ENCODE measurements at regions not wholly inside any gene's neighbourhood (a gene's known extent, or its start where the extent isn't known, plus 50 kb on each side); places are given as distances from the start of the nearest gene placed in this dataset.

- CTCF ChIA-PET, result no interaction called here
- no peak for TF ChIP-seq EZH2 (IDR thresholded peaks at IDR 0.05; ENCODE audit: borderline replicate concordance, low read depth, low read length, poor library complexity, severe bottlenecking)
- TF ChIP-seq, protein P1, sequence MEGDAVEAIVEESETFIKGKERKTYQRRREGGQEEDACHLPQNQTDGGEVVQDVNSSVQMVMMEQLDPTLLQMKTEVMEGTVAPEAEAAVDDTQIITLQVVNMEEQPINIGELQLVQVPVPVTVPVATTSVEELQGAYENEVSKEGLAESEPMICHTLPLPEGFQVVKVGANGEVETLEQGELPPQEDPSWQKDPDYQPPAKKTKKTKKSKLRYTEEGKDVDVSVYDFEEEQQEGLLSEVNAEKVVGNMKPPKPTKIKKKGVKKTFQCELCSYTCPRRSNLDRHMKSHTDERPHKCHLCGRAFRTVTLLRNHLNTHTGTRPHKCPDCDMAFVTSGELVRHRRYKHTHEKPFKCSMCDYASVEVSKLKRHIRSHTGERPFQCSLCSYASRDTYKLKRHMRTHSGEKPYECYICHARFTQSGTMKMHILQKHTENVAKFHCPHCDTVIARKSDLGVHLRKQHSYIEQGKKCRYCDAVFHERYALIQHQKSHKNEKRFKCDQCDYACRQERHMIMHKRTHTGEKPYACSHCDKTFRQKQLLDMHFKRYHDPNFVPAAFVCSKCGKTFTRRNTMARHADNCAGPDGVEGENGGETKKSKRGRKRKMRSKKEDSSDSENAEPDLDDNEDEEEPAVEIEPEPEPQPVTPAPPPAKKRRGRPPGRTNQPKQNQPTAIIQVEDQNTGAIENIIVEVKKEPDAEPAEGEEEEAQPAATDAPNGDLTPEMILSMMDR (conservative IDR thresholded peaks at IDR 0.05; ENCODE audit: low read depth, low read length), result no peak
- no TSS peak for BruUV-seq (replicated peaks)
- Histone ChIP-seq H3K36me3 (ENCODE audit: insufficient read depth, low read length, poor library complexity, severe bottlenecking) (no peaks in the 10 kb centered on the region), H3K9me3 (ENCODE audit: low read depth, low read length, poor library complexity, severe bottlenecking) (peaks cover 6% of the 10 kb centered on the region), H3K27me3 (replicated peaks; ENCODE audit: insufficient read depth, low read depth, low read length, poor library complexity) (no peaks in the 10 kb centered on the region), H3K27ac (ENCODE audit: low read depth, low read length, poor library complexity, severe bottlenecking) (no peak overlapping the region), H3K4me3 (ENCODE audit: low read depth, low read length, poor library complexity, severe bottlenecking) (no peak overlapping the region), H3K4me1 (ENCODE audit: insufficient read depth, low read length, poor library complexity, severe bottlenecking) (no peaks in the 10 kb centered on the region)
- POLR2A ChIA-PET (ENCODE audit: low non-redundant PET), result no interaction called here
- intact Hi-C loops (cut with micrococcal nuclease; ENCODE audit: unreplicated experiment), result no loop called here
- no peak for DNase-seq (ENCODE audit: low spot score)
Observed at GRCh38 chr1:164020391-164020790, 538.6 kb upstream of the PBX1 start.

GRCh38 chr1:164021813-164022212 lies 537.2 kb upstream of the PBX1 start:
- intact Hi-C loops (cut with micrococcal nuclease; ENCODE audit: unreplicated experiment), result no loop called here
- TF ChIP-seq, protein P1 (conservative IDR thresholded peaks at IDR 0.05; ENCODE audit: low read depth, low read length), result no peak
- no peak for TF ChIP-seq EZH2 (IDR thresholded peaks at IDR 0.05; ENCODE audit: borderline replicate concordance, low read depth, low read length, poor library complexity, severe bottlenecking)
- Histone ChIP-seq H3K36me3 (ENCODE audit: insufficient read depth, low read length, poor library complexity, severe bottlenecking) (no peaks in the 10 kb centered on the region), H3K9me3 (ENCODE audit: low read depth, low read length, poor library complexity, severe bottlenecking) (peaks cover 6% of the 10 kb centered on the region), H3K4me3 (ENCODE audit: low read depth, low read length, poor library complexity, severe bottlenecking) (no peak overlapping the region), H3K27ac (ENCODE audit: low read depth, low read length, poor library complexity, severe bottlenecking) (no peak overlapping the region), H3K27me3 (replicated peaks; ENCODE audit: insufficient read depth, low read depth, low read length, poor library complexity) (no peaks in the 10 kb centered on the region), H3K4me1 (ENCODE audit: insufficient read depth, low read length, poor library complexity, severe bottlenecking) (no peaks in the 10 kb centered on the region)
- ChIA-PET POLR2A (ENCODE audit: low non-redundant PET) (no interaction called here), CTCF (no interaction called here)
- no peak for DNase-seq (ENCODE audit: low spot score)
- no TSS peak for BruUV-seq (replicated peaks)

- no peak overlapping the region for H3K4me3 ChIP-seq (ENCODE audit: low read depth, low read length, poor library complexity, severe bottlenecking)
- H3K27ac ChIP-seq (ENCODE audit: low read depth, low read length, poor library complexity, severe bottlenecking), result no peak overlapping the region
- intact Hi-C loops (cut with micrococcal nuclease; ENCODE audit: unreplicated experiment), result no loop called here
- H3K36me3 ChIP-seq (ENCODE audit: insufficient read depth, low read length, poor library complexity, severe bottlenecking), result no peaks in the 10 kb centered on the region
- no peaks in the 10 kb centered on the region for H3K27me3 ChIP-seq (replicated peaks; ENCODE audit: insufficient read depth, low read depth, low read length, poor library complexity)
- peaks cover 16% of the 10 kb centered on the region for H3K9me3 ChIP-seq (ENCODE audit: low read depth, low read length, poor library complexity, severe bottlenecking)
- BruUV-seq (replicated peaks), result no TSS peak
- CTCF ChIA-PET, result no interaction called here
- TF ChIP-seq EZH2 (IDR thresholded peaks at IDR 0.05; ENCODE audit: borderline replicate concordance, low read depth, low read length, poor library complexity, severe bottlenecking), result no peak
- TF ChIP-seq, protein P1 (conservative IDR thresholded peaks at IDR 0.05; ENCODE audit: low read depth, low read length), result no peak
- no peaks in the 10 kb centered on the region for H3K4me1 ChIP-seq (ENCODE audit: insufficient read depth, low read length, poor library complexity, severe bottlenecking)
- POLR2A ChIA-PET (ENCODE audit: low non-redundant PET), result no interaction called here
- no peak for DNase-seq (ENCODE audit: low spot score)
Observed at GRCh38 chr1:164033782-164034181, 525.2 kb upstream of the PBX1 start.
